ENCODE measurements at regions not wholly inside any gene's neighbourhood (a gene's known extent, or its start where the extent isn't known, plus 50 kb on each side); places are given as distances from the start of the nearest gene placed in this dataset.

DNA sequence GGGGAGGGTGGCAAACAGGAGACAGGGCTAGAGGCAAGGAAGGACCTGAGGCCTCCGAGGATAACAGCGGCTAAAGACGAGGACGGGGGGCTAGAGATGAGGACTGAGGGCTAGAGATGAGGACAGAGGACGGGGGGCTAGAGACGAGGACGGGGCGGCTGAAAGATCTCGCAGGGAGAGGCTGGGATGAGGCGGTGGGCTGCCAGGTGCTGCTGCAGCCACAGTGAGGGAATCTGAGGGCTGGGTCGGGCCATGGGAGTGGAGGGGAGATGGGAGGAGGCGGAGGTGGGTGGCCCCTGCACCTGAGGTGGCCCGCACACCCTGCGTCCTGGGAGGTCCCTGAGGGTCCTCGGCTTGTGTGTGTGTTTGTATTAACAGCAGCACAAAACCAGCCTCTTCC lies 350.2 kb upstream of the SALL3 start:
- peak in 2 of 42 donors; percentile 8 to 30 for DNase-seq
- intact Hi-C loops (cut with DNase I), result no loop called here

DNA sequence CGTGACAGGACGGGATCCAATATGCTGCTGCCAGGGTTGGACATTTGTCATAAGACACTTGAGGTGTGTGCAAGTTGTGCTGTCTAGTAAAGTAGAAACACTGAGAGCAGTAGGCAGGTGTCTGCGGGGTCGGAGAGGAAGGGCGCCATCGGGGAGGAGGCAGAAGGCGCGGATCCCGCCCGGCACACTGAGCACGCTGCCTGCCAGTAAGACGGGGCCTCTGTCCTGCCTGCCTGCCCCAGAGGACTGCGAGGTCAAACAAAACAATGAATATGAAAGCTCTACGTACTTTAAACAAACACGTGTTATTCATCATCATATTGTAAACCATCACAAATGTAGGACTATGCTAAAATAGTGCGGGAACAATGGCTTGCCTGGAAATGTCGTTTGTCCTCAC lies 349.3 kb upstream of the SALL3 start:
- intact Hi-C loops (cut with DNase I), result no loop called here
- peak in 1 of 42 donors; percentile 31 for DNase-seq

- intact Hi-C loops (cut with DNase I), result no loop called here
- peak in 2 of 42 donors; percentile 31 to 35 for DNase-seq
Measured at GRCh38 chr18:78630981-78631510, 348.6 kb upstream of the SALL3 start.

- peak in 17 of 42 donors; percentile 6 to 71 (median 35) for DNase-seq
- intact Hi-C loops (cut with DNase I), result no loop called here
Measured at GRCh38 chr18:78632111-78632541, 347.5 kb upstream of the SALL3 start.

DNA sequence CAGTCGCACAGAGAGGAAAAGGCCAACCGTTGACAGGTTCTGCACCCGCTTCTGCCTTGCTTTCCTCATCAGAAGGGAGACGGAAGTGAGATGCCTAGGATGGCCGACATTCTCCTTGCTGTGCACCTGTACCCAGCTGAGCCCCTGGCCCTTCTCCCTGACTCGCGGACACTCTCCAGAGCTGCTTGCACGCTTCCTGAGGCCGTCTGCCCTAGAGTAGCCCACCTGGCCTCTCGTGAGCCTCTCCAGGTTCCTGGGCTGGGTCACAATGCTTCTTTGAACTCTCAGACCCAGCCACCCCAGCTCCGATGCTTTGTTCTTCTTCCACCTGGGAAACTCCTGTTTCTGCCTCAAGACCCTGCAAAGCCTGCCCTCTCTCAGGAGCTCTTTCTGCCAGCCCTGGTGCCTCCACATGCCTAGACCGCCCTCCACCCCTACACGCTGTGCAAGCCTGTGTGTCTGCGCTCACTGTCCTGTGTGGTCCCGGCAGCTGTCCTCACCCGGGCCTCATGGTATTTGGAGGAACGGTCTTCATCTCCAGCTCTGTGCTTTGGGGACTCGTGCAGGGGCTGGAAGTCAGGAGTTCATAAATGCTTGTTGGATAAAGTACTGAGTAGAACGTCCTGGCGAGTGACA lies 345.4 kb upstream of the SALL3 start:
- intact Hi-C loops (cut with DNase I), result no loop called here
- peak in 2 of 42 donors; percentile 12 to 32 for DNase-seq

- DNase-seq, result peak in 2 of 42 donors; percentile 13 to 20
- intact Hi-C loops (cut with DNase I), result no loop called here
Measured at GRCh38 chr18:78635093-78635800, 344.4 kb upstream of the SALL3 start.

DNA sequence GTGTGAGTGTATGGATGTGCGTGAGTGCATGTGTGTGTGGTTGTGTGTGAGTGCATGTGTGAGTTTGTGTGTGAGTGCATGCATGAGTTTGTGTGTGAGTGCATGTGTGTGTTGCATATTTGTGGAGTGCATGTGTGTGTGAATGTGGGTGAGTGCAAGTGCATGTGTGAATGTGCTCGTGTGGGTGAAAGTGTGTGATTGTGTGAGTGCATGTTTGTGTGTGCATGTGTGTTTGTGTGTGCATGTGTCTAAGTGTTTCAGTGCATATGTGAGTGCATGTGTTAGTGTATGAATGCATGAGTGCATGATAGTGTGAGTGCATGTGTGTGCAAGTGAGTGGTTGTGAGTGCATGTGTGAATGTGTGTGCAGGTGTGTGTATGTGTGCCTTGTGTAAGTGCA lies 343.4 kb upstream of the SALL3 start:
- no peak for DNase-seq
- intact Hi-C loops (cut with DNase I), result no loop called here

- DNase-seq, result peak in 3 of 42 donors; percentile 0 to 34 (median 13)
- intact Hi-C loops (cut with DNase I), result no loop called here
Measured at GRCh38 chr18:78637442-78638402, 341.9 kb upstream of the SALL3 start.

DNA sequence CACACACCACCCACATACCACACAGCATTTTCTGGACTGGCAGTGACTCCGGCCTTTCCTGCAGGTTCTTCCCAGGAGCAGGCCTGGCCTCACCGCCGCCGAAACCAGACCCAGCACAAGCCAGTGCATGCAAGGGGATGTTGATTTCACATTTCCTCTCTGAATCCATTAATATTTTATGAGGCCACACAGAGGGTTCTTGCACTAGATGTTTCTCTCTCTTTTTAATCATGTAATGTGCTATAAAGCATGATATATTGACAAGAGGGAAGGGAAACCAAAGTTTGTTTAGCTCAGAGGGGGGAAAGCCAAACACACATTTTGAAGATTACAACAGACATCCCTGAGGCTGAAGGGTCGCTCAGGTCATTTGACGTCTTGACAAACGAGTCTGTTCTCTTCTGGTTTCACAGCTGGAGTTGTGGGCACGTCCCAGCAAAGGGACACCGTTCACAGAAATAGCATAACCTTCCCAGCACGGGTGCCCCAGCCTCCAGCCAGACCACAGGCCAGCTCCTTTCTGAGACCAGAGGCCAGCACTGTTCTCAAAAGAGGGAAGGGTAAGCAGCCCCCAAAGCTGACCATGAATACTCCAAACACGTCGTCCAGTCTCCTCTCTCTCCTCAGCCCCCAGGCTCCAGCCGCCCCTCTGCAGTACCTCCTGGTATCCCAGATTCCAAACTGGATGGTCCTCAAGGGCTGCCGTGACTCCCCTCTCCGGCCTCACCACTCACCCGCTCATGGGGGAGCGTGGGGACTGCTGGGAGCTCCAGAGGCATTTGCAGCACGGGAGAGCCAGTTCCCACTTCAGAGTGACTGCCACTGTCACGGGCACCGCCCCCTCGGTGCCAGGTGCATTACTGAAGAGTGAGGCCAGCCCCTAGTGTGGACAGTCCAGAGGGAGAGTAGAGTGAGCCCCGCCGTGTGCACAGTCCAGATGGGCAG lies 340.3 kb upstream of the SALL3 start:
- intact Hi-C loops (cut with DNase I), result no loop called here
- peak in 2 of 42 donors; percentile 0 to 33 for DNase-seq

DNA sequence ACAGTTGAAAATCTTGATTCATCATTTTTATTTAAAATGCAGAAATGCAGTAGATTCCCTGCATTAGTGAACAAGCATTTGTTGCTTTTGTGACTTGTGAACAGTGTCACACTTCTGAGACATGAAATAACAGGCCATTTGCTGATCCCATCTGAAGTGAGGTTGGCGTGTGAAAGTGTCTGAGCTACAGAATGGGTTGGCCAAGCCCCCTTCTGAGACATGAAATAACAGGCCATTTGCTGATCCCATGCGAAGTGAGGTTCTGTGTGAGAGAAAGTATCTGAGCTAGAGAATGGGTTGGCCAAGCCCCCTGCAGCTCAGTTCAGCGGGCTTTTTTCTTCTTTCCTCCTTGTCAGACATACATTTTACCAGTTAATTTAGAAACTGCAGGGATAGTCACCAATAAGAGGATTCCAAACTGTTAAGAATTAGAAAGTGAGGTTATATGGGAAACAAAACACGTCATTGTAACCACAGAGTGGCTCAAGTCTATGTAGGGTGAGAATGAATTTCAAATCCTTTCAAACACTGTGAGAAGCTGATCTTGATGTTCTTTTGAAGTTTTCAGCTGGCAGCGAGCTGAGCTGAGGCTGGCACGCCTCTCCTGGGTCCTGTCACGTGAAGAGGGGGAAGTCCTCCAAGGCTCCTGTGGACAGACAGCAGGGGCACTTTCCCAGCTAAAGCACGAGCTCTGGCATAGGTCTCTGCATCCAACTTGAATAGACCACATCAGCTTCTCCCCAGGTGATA lies 339.2 kb upstream of the SALL3 start:
- DNase-seq, result peak in 1 of 42 donors; percentile 5
- intact Hi-C loops (cut with DNase I), result no loop called here

DNA sequence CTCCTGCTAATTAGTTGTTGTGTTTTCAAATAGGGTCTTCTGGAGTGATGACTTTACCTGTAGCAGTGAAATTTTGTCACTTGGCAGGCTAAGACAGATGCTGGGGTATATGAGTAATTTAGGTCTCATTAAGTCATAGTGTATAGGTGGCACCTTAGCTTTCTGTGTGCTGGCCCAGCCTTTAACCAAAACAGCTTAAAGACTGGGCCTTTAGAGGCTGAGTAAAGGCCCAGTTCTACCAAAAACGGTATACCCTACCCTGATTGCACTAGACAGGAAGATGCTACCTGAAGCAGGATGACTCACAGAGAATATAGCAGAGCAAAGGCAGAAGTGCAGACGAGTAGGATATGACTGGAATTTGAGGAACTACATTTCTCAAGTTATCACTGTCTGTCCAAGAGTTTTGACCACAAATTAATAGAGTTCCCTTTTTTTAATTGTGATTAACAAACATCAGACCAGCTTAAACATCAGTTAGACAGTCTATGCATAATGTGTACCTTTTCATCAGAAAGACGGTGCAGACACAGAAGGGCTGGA lies 337.9 kb upstream of the SALL3 start:
- intact Hi-C loops (cut with DNase I), result no loop called here
- no peak for DNase-seq

DNA sequence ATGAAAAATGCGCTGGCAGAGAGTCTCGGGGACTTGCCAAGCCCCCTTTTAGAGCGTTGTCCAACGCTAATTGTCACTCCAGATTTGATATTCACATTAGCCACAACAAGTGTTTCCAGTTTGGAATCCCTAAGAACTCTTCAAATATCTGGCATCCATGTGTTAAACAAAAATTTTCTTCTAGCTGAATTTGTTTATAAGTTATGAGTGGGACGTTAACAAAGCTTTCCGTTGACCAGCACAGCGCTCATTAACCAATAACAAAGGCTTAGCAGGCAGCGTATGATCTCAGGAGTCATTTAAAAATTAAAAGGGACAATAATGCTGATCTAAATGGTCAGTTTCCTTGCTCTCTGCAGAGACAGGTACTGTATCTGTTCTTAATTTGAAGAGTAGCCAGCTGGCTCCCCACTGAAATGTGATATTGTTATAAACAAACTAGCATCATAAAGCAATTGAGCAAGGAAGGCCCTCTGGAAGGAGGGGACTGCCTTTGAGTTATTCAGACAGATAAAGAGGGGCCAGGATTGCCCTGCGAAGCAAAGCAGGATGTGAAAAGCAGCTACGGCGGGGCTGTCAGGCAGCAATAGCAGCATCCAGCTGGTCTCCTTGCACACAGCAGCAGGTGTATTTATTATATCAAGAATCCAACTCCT lies 337.2 kb upstream of the SALL3 start:
- intact Hi-C loops (cut with DNase I), result no loop called here
- no peak for DNase-seq

- DNase-seq, result peak in 12 of 42 donors; percentile 17 to 77 (median 30)
- intact Hi-C loops (cut with DNase I), result no loop called here
Measured at GRCh38 chr18:78643004-78643403, 336.6 kb upstream of the SALL3 start.

DNA sequence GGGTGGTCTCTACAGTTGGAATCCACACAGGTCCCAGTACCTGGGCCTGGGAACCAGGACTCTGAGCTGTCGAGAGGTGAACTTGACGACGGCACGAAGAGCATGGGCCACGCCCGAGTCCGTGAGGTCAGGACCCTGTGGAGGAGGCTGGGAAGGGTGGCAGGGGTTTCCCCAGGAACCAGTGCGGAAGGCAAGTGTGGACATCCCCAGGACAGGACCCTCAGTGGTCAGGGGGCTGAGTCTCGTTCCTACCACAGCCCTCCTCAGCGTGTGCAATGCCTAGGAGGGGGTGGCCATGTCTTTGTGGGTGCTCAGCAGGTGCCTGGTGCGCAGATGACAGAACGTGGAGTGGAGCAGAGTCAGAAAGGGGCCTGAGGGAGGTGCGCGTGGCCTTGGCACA lies 335.6 kb upstream of the SALL3 start:
- intact Hi-C loops (cut with DNase I), result no loop called here

DNA sequence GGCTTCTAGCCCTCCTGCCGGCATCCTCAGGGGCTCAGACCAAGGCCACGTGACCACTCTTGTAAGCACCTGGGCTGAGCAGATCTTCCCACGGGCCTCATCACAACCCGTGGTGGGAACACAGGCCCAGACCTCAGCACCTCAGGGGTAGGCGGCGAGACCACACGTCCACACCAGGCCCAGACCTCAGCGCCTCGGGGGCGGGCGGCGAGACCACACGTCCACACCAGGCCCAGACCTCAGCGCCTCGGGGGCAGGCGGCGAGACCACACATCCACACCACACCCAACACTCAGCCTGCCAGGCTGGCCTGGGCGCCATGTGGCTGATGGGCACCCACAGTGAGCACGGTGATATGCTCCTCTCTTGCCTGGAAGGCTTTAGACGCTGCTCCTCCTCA lies 334.4 kb upstream of the SALL3 start:
- intact Hi-C loops (cut with DNase I), result no loop called here
- DNase-seq, result no peak

More for the DNA sequence above, 335.6 kb upstream of the SALL3 start:
- DNase-seq, result no peak

- intact Hi-C loops (cut with DNase I), result no loop called here
- no peak for DNase-seq
Measured at GRCh38 chr18:78647018-78647417, 332.6 kb upstream of the SALL3 start.

GRCh38 chr18:78649421-78649820 lies 330.2 kb upstream of the SALL3 start:
- intact Hi-C loops (cut with DNase I), result no loop called here
- no peak for DNase-seq

Data from head of caudate nucleus (tissue), 42 donors.